OCI-LY7 (cell line): ENCODE measurements at regions not wholly inside any gene's neighbourhood (a gene's known extent, or its start where the extent isn't known, plus 50 kb on each side); places are given as distances from the start of the nearest gene placed in this dataset.

Experiments used
- EZH2phosphoT487 ChIP-seq: fragments of 200-600 bp; sonication (generic); IDR thresholded peaks from 2 replicates; pipeline ENCODE4 v1.6.1; 2018; ENCODE audit warnings: low read depth, borderline replicate concordance, mild to moderate bottlenecking, mixed run types, antibody characterized with exemption, low read length, moderate library complexity, mixed read lengths
- TF ChIP-seq, protein P1 (sequence below): fragments of 200-600 bp; sonication (generic); conservative IDR thresholded peaks from 2 replicates; pipeline ENCODE4 v1.5.1; 2014; ENCODE audit warnings: mild to moderate bottlenecking, antibody characterized with exemption, low read length, moderate library complexity, mixed read lengths

DNA sequence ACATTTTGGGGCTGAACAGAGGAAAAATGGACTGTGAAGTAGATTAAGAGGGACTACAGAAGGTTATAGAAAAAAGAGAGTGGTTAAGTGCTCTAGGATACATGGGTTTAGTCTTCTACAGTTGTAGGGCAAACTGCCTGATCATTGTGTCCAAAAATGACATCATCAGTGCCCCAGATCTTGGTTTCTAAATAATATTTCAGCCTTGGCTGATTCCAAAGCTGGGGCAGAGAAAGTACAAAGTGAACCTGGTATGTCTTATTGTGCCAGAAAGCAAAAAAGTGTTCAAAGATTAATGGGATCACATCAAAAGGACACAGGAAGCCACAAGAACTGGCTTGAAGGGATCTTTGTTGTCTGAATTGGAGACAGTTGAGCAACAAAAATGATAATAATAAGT is 97.1 kb upstream of the ZNF521 start:
- TF ChIP-seq, protein P1, sequence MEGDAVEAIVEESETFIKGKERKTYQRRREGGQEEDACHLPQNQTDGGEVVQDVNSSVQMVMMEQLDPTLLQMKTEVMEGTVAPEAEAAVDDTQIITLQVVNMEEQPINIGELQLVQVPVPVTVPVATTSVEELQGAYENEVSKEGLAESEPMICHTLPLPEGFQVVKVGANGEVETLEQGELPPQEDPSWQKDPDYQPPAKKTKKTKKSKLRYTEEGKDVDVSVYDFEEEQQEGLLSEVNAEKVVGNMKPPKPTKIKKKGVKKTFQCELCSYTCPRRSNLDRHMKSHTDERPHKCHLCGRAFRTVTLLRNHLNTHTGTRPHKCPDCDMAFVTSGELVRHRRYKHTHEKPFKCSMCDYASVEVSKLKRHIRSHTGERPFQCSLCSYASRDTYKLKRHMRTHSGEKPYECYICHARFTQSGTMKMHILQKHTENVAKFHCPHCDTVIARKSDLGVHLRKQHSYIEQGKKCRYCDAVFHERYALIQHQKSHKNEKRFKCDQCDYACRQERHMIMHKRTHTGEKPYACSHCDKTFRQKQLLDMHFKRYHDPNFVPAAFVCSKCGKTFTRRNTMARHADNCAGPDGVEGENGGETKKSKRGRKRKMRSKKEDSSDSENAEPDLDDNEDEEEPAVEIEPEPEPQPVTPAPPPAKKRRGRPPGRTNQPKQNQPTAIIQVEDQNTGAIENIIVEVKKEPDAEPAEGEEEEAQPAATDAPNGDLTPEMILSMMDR, result no peak
- TF ChIP-seq EZH2phosphoT487, result no peak
